Muscle of leg (tissue), 3 donors: ENCODE measurements at regions not wholly inside any gene's neighbourhood (a gene's known extent, or its start where the extent isn't known, plus 50 kb on each side); places are given as distances from the start of the nearest gene placed in this dataset.

Experiments used
- DNase-seq: peaks from one replicate; pipeline ENCODE4 v3.0.0; 2013
- H3K27ac ChIP-seq: one replicate; pipeline ENCODE4 v1.5.1; 2013; ENCODE audit warnings: mild to moderate bottlenecking, low read length, control low read depth
- H3K27me3 ChIP-seq: one replicate; pipeline ENCODE4 v1.6.1; 2013; ENCODE audit warnings: low read length; ENCODE audit not compliant: control insufficient read depth, insufficient read depth
- H3K36me3 ChIP-seq: one replicate; pipeline ENCODE4 v1.6.1; 2013; ENCODE audit warnings: low read length; ENCODE audit not compliant: control insufficient read depth, insufficient read depth
- H3K4me1 ChIP-seq: one replicate; pipeline ENCODE4 v1.6.1; 2013; ENCODE audit warnings: low read length; ENCODE audit not compliant: control insufficient read depth, insufficient read depth
- H3K4me3 ChIP-seq: one replicate; pipeline ENCODE4 v1.5.1; 2013; ENCODE audit warnings: low read length, control low read depth
- H3K9me3 ChIP-seq: replicated peaks from 2 replicates; pipeline ENCODE4 v1.6.1; 2013; ENCODE audit warnings: low read depth, low read length; ENCODE audit not compliant: control insufficient read depth
- WGBS: methylation state at CpG from one replicate; pipeline ENCODE4 v1.1.5; 2013; ENCODE audit warnings: missing lambda C conversion rate; ENCODE audit not compliant: insufficient coverage; 5-methylcytosine and 5-hydroxymethylcytosine counted together

DNA sequence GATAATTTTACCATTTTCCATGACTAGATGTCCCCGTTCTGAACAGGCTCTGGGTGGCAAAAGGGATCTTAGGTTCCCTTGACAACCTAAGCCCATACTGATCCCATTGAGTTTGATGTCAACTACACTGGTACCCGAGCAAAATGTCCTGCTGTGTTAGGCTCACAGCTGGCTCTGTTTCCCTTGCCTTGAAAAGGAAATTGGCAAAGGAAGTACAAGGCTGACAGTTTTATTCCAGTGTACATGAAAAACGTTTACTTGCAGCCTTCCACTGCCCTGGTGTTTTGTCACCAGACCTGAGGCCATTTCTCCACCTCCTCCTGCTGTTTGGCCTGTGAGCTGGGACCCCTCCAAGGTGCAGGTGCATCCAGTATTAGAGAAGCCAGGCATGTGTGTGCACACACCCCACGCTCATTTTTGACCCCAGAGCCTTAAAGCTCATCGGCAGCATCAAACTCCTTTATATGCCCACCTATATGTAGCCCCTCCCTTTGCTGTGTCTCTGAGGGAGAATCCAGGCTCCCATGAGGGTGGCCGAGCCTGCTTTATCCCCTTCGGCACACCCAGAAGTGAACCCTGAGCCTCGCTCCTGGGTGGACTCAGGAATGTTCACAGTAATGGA is 171.3 kb downstream of the NDUFA10 start:
- H3K27ac ChIP-seq: no peak overlapping the region
- H3K27me3 ChIP-seq: no peaks in the 10 kb centered on the region
- peaks cover 12% of the 10 kb centered on the region for H3K9me3 ChIP-seq
- no peaks in the 10 kb centered on the region for H3K4me1 ChIP-seq
- H3K4me3 ChIP-seq: no peak overlapping the region
- H3K36me3 ChIP-seq: no peaks in the 10 kb centered on the region
- no peak for DNase-seq
- 65% methylated on average over 7 of the region's 8 CpGs for WGBS

DNA sequence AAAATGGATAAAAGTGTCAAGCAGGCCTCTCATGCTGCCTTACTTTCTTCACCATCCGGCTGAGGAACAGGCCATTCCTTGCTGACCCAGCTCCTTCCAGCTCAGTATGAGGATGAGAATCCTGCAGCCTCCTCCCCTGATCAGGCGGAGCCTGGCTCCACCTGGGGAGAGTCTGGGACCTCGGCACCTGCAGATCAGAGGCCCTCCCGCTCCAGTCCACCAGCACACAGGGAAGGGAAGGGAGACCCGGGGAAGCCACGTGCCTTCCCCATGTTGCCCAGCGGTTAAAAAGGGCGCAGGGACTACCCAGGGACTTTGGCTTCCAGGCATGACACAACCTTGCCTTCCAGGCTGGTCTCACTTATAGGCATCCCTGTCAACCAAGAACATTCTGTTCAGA is 172.0 kb downstream of the NDUFA10 start:
- WGBS: 63% methylated on average over 8 of the region's 8 CpGs
- Histone ChIP-seq H3K4me3 (no peak overlapping the region), H3K27me3 (no peaks in the 10 kb centered on the region), H3K9me3 (peaks cover 12% of the 10 kb centered on the region), H3K36me3 (no peaks in the 10 kb centered on the region), H3K27ac (no peak overlapping the region), H3K4me1 (no peaks in the 10 kb centered on the region)
- DNase-seq: no peak

DNA sequence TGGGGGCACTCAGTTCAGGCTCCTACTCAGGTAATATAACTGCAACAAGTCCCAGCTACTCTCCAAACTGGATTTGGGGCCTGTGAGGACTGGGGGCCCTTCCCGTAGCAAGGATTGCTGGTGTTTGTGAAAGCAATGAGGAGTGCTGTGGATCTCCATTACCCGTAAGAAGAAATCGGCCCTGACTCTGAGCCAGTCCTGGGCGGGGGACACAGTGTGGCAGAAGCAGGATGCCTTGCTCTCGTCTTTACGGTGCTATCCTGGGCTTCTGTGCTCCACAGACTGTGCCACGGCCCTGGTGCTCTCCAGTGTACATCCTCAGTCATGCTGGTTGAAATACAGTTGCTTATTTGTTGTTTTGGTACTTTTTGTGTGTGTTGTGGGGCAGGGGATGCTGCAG is 172.9 kb downstream of the NDUFA10 start:
- DNase-seq: no peak
- 74% methylated on average over 7 of the region's 7 CpGs for WGBS
- H3K4me1 ChIP-seq: no peaks in the 10 kb centered on the region
- H3K4me3 ChIP-seq: no peak overlapping the region
- H3K36me3 ChIP-seq: no peaks in the 10 kb centered on the region
- H3K27ac ChIP-seq: no peak overlapping the region
- no peaks in the 10 kb centered on the region for H3K27me3 ChIP-seq
- H3K9me3 ChIP-seq: peaks cover 12% of the 10 kb centered on the region

DNA sequence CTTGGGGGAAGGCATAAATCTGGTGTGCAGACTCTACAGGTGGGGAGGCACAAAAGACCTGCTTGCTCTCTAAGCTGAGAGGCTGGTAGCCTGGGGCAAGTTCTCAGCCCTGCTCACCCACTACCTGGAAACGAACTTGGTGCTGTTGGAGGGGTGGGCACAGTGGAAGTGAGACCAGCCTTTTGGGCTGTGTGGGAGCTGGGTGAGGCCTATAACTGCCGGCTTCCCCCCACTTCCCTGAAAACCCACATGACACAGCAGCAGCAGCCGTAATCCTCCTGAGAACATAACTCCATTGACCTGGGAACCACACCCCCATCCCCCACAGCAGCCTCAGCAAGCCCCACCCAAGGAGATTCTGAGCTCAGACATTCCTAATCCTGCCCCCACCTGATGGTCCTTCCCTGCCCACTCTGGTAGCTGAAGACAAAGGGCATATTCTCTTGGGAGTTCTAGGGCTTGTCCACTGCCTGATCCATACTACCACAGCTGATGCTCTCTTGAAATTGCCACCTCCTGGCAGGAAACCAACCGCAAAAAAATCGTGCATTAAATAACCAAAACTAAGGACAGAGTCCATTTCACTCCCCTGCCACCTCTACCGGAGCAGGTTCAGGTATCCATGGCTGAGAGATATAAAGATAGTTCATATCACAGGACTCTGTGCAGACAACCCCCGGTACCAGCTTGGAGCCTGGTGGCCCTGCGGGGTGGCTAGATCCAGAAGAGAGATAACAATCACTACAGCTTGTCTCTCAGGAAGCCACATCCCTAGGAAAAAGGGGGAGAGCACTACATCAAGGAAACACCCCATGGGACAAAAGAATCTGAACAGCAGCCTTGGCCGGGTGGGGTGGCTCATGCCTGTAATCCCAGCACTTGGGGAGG is 178.1 kb downstream of the NDUFA10 start:
- Histone ChIP-seq H3K36me3 (no peaks in the 10 kb centered on the region), H3K27ac (no peak overlapping the region), H3K4me3 (no peak overlapping the region), H3K27me3 (no peaks in the 10 kb centered on the region), H3K9me3 (peaks cover 12% of the 10 kb centered on the region), H3K4me1 (no peaks in the 10 kb centered on the region)
- DNase-seq: no peak
- 75% methylated on average over 5 of the region's 9 CpGs for WGBS

DNA sequence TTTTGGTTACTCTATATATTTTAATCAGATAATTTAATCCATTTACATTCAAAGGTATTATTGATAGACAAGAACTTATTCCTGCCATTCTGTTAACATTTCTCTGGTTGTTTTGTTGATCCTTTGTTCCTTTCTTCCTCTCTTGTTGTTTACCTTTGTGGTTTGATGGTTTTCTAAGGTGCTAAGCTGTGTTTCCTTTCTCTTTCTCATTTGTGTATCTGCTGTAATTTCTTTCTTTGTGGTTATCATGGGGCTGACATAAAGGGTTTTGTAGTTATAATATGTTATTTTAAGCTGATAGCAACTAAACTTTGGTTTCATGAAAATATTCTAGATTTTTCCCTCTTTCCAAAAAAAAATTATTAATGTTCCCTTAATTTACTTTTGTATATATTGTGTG is 179.2 kb downstream of the NDUFA10 start:
- no peaks in the 10 kb centered on the region for H3K36me3 ChIP-seq
- no peaks in the 10 kb centered on the region for H3K27me3 ChIP-seq
- no peak overlapping the region for H3K27ac ChIP-seq
- H3K4me1 ChIP-seq: no peaks in the 10 kb centered on the region
- H3K4me3 ChIP-seq: no peak overlapping the region
- no peak for DNase-seq
- peaks cover 6% of the 10 kb centered on the region for H3K9me3 ChIP-seq

DNA sequence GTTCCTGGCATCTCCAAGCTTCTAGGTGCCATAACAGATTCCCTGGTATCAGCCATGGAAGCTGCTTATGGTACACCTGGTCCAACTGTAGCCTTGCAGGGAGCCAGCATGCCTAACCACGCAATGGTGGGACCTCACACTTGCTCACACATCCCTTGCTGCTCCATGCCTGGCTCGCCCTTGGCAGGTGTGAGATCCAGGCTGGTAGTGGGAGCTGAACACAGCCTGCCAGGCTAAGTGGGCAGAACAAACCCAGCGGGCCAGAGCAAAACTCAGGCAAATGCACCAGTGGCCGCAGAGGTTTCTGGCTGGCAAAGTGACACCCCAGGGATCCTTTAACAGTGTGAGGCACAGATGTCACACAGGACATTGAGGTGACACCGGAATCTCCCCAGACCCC is 185.8 kb downstream of the NDUFA10 start:
- Histone ChIP-seq H3K36me3 (no peaks in the 10 kb centered on the region), H3K27me3 (no peaks in the 10 kb centered on the region), H3K4me1 (no peaks in the 10 kb centered on the region), H3K27ac (no peak overlapping the region), H3K4me3 (no peak overlapping the region), H3K9me3 (peaks cover 4% of the 10 kb centered on the region)
- WGBS: 63% methylated on average over 4 of the region's 5 CpGs
- DNase-seq: no peak

DNA sequence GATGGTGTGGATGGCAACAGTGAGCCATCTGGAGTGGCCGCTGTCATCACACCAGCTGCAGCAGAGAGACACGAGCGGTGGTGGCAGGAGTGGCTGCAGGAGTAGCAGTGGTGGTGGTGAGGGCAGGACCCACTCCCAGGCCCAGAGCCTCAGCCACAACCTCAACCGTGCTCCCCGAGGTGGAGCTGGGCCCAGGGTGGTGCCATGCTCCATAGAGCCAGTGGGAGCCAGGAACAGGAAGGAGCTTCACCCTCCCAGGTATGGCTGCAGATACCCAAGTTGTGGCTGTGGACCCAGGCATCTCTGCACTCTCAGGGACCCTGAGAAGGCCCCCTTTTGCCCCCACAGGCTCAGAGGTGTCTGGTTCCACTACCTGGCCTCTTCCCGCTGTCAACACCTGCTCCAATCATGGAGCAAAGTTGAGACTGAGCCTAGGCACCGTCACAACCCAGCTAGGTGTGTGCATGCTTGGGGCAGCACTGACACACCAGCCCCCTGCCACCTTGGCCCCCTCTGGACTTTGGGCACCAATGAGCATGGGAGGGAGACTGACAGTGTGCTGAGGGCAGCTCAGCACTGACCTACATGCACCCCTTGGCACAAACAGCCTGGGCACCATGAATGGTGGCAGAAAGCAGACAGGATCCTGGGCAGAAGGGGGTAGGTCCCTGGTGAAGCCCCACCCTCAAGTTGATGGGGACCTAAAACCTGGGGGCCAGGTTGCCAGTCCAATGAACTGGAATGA is 188.9 kb downstream of the NDUFA10 start:
- H3K27ac ChIP-seq: no peak overlapping the region
- WGBS: 88% methylated on average over 6 of the region's 7 CpGs
- H3K27me3 ChIP-seq: no peaks in the 10 kb centered on the region
- no peak overlapping the region for H3K4me3 ChIP-seq
- H3K36me3 ChIP-seq: no peaks in the 10 kb centered on the region
- peaks cover 5% of the 10 kb centered on the region for H3K4me1 ChIP-seq
- no peak for DNase-seq
- H3K9me3 ChIP-seq: peaks cover 4% of the 10 kb centered on the region

DNA sequence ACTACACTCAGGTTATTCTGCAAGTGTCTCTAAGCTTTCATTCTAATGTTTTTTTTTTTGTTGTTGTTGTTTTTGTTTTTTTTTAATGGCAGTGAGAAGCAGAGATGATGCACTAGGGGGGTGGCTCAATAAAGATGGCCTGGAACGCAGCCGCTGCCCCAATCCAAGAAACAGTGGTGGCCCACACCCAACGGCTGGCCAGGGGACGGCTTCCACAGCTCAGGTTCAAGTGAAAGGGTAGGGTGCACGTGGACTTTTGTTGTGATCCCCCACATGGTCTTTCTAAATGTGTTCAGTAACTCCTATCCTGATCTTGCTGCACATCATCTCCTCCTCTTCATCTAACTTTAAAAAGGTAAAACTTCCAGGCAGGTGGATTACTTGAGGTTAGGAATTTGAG is 190.1 kb downstream of the NDUFA10 start:
- WGBS: 84% methylated on average over 3 of the region's 5 CpGs
- Histone ChIP-seq H3K9me3 (peaks cover 4% of the 10 kb centered on the region), H3K27ac (no peak overlapping the region), H3K4me1 (peaks cover 16% of the 10 kb centered on the region), H3K4me3 (no peak overlapping the region), H3K27me3 (no peaks in the 10 kb centered on the region), H3K36me3 (no peaks in the 10 kb centered on the region)
- no peak for DNase-seq

DNA sequence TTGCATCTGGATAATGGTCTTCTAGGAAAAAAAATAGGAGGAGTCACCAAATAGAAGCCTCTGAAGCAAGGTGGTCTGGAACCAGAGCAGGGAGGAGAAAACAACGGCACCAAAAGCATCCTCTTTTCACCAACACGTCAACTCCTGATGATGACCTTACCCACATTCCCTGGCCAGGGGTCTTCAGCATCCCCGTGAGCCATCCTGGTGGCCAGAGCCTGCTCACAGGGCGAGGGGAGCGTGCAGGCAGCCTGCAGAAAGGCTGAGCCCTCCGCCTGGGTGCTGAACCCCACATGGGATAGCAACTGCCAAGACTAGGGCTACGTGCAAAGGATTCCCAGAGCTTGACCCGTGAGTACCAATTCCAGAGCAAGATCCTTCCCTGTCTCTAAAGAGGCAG is 191.0 kb downstream of the NDUFA10 start:
- 80% methylated on average over 8 of the region's 8 CpGs for WGBS

More for the DNA sequence above, 191.0 kb downstream of the NDUFA10 start:
- Histone ChIP-seq H3K36me3 (no peaks in the 10 kb centered on the region), H3K4me1 (peaks cover 23% of the 10 kb centered on the region), H3K9me3 (peaks cover 4% of the 10 kb centered on the region), H3K27me3 (no peaks in the 10 kb centered on the region), H3K4me3 (no peak overlapping the region), H3K27ac (no peak overlapping the region)
- no peak for DNase-seq
